ENCODE measurements at regions not wholly inside any gene's neighbourhood (a gene's known extent, or its start where the extent isn't known, plus 50 kb on each side); places are given as distances from the start of the nearest gene placed in this dataset.

GRCh38 chr2:7356909-7357584 lies 439.8 kb downstream of the RNF144A start:
- ChIA-PET CTCF (no interaction called here), POLR2A (no interaction called here)
- Mint-ChIP-seq H3K27ac (no peak overlapping the region), H3K9me3 (no peaks in the 10 kb centered on the region), H3K27me3 (no peaks in the 10 kb centered on the region), H3K36me3 (ENCODE audit: low read depth) (no peaks in the 10 kb centered on the region), H3K4me3 (no peak overlapping the region), H3K4me1 (ENCODE audit: low read depth) (no peaks in the 10 kb centered on the region)
- intact Hi-C loops (cut with micrococcal nuclease): no loop called here
- TF ChIP-seq CTCF (IDR thresholded peaks at IDR 0.05): no peak
- ATAC-seq (no peak), DNase-seq (no peak)

GRCh38 chr2:7357993-7358392 lies 440.8 kb downstream of the RNF144A start:
- no peak overlapping the region for H3K27ac Mint-ChIP-seq
- no peaks in the 10 kb centered on the region for H3K27me3 Mint-ChIP-seq
- DNase-seq: no peak
- intact Hi-C loops (cut with micrococcal nuclease): no loop called here
- H3K36me3 Mint-ChIP-seq (ENCODE audit: low read depth): no peaks in the 10 kb centered on the region
- no peaks in the 10 kb centered on the region for H3K4me1 Mint-ChIP-seq (ENCODE audit: low read depth)
- no peak for TF ChIP-seq CTCF (IDR thresholded peaks at IDR 0.05)
- H3K4me3 Mint-ChIP-seq: no peak overlapping the region
- no peaks in the 10 kb centered on the region for H3K9me3 Mint-ChIP-seq
- ChIA-PET POLR2A (no interaction called here), CTCF (no interaction called here)
- ATAC-seq: no peak

- no peak for TF ChIP-seq CTCF (IDR thresholded peaks at IDR 0.05)
- Mint-ChIP-seq H3K4me1 (ENCODE audit: low read depth) (no peaks in the 10 kb centered on the region), H3K27ac (no peak overlapping the region), H3K27me3 (no peaks in the 10 kb centered on the region), H3K4me3 (no peak overlapping the region), H3K36me3 (ENCODE audit: low read depth) (no peaks in the 10 kb centered on the region), H3K9me3 (no peaks in the 10 kb centered on the region)
- DNase-seq (peak; percentile 7), ATAC-seq (no peak)
- intact Hi-C loops (cut with micrococcal nuclease): no loop called here
- CTCF ChIA-PET: no interaction called here
- POLR2A ChIA-PET: no interaction called here
Observed at GRCh38 chr2:7358865-7359447, 441.7 kb downstream of the RNF144A start.

- H3K4me1 Mint-ChIP-seq (ENCODE audit: low read depth): no peaks in the 10 kb centered on the region
- H3K9me3 Mint-ChIP-seq: peaks cover 8% of the 10 kb centered on the region
- H3K36me3 Mint-ChIP-seq (ENCODE audit: low read depth): no peaks in the 10 kb centered on the region
- no peak for DNase-seq
- no peaks in the 10 kb centered on the region for H3K27me3 Mint-ChIP-seq
- no peak overlapping the region for H3K27ac Mint-ChIP-seq
- intact Hi-C loops (cut with micrococcal nuclease): no loop called here
- ChIA-PET POLR2A (no interaction called here), CTCF (no interaction called here)
- TF ChIP-seq CTCF (IDR thresholded peaks at IDR 0.05): no peak
- H3K4me3 Mint-ChIP-seq: no peak overlapping the region
- ATAC-seq: no peak
Observed at GRCh38 chr2:7363906-7364305, 446.7 kb downstream of the RNF144A start.

GRCh38 chr2:7368211-7368610 lies 451.0 kb downstream of the RNF144A start:
- ChIA-PET CTCF (no interaction called here), POLR2A (no interaction called here)
- H3K27me3 Mint-ChIP-seq: peaks cover 5% of the 10 kb centered on the region
- H3K36me3 Mint-ChIP-seq (ENCODE audit: low read depth): no peaks in the 10 kb centered on the region
- no peak overlapping the region for H3K4me3 Mint-ChIP-seq
- no peak for ATAC-seq
- H3K27ac Mint-ChIP-seq: no peak overlapping the region
- intact Hi-C loops (cut with micrococcal nuclease): no loop called here
- no peak for DNase-seq
- no peak for TF ChIP-seq CTCF (IDR thresholded peaks at IDR 0.05)
- H3K4me1 Mint-ChIP-seq (ENCODE audit: low read depth): no peaks in the 10 kb centered on the region
- peaks cover 12% of the 10 kb centered on the region for H3K9me3 Mint-ChIP-seq
